NCI-H2196 treated with DMSO at 0.1 percent for 48 hours (cell line): ENCODE measurements at regions not wholly inside any gene's neighbourhood (a gene's known extent, or its start where the extent isn't known, plus 50 kb on each side); places are given as distances from the start of the nearest gene placed in this dataset.

Source experiments
- DNase-seq: peaks from one replicate; lab custom pipeline; 2025; ENCODE audit not compliant: unreplicated experiment; lab: John Stamatoyannopoulos, UW

- no peak for DNase-seq
Observed at GRCh38 chr4:37740546-37740945, 54.4 kb upstream of the RELL1 start.

GRCh38 chr4:37737466-37737865 lies 51.3 kb upstream of the RELL1 start:
- no peak for DNase-seq
